Neutrophil (primary cell): ENCODE measurements at regions not wholly inside any gene's neighbourhood (a gene's known extent, or its start where the extent isn't known, plus 50 kb on each side); places are given as distances from the start of the nearest gene placed in this dataset.
A peak's percentile ranks its signal among the peaks of the same experiment; 100 is the strongest.

Experiments used
- H3K27ac ChIP-seq: fragments of 200-600 bp; sonication (generic); 2 replicates; pipeline ENCODE4 v1.5.1; 2016; ENCODE audit warnings: mild to moderate bottlenecking, moderate library complexity
- H3K27me3 ChIP-seq: fragments of 200-600 bp; sonication (generic); 2 replicates; pipeline ENCODE4 v1.6.0; 2016; ENCODE audit warnings: mild to moderate bottlenecking
- H3K36me3 ChIP-seq: fragments of 200-600 bp; sonication (generic); 2 replicates; pipeline ENCODE4 v1.5.1; 2017
- H3K4me1 ChIP-seq, 2 experiments: fragments of 200-600 bp in 1 of 2; sonication (generic) in 1 of 2; 1 replicate in 1 of 2; 2 replicates in 1 of 2; pipeline versions ENCODE4 v1.5.1 to v1.6.1; 2013 to 2016; ENCODE audit warnings: low read depth in 1 of 2, low read length in 1 of 2, mild to moderate bottlenecking in 1 of 2, moderate library complexity in 1 of 2; ENCODE audit not compliant: control insufficient read depth in 1 of 2, insufficient read depth in 1 of 2
- H3K4me3 ChIP-seq, 2 experiments: fragments of 200-600 bp in 1 of 2; sonication (generic) in 1 of 2; 1 replicate in 1 of 2; 2 replicates in 1 of 2; pipeline ENCODE4 v1.5.1; 2013 to 2016; ENCODE audit warnings: low read depth in 1 of 2, low read length in 1 of 2, mild to moderate bottlenecking in 1 of 2, moderate library complexity in 1 of 2
- H3K9me3 ChIP-seq: fragments of 200-600 bp; sonication (generic); 2 replicates; pipeline ENCODE4 v1.5.1; 2016
- TF ChIP-seq, protein P1 (sequence below): fragments of 200-600 bp; sonication (generic); IDR thresholded peaks from 2 replicates; pipeline ENCODE4 v1.5.1; 2016; ENCODE audit warnings: antibody characterized with exemption

DNA sequence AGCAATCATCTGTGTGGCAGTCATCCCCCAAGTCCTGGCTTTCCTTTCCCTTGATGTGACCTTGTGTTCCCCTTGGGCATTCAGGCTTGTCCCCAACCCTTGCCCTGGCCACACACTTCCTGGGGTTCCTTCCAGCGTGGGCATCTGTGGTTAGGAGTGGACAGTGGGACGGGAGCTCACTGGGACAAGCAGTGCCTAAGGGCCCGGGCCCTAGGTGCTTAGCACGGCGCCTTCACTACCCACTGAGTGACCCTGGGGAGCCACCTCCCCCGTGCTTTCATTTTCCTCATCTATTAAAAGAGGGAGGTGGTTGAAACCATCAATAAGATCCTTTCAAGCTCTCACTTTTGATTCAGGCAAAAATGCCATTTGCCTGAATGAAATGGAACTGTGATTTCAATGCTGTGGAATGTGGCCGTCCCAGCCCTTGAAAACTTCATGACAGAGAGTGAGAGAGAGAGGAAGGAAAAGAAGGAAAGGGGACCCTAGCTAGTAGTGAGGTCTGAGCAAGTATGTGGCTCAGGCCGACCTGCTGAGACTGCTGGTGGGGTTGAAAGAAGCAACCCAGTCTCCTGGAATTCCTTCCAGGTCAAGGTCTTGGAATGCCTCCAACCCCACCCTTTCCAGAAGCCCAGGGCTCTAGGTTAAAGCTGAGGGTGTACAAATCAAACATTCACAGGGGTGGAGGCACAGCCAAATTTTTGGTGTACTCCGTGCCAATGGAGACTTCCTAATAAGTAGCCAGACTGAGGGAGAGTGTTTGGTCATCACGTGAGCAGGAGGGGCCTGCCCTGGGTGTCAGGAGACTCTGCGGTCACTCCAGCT lies 302.9 kb downstream of the TLE3 start:
- Histone ChIP-seq H3K27ac (no peak overlapping the region), H3K36me3 (no peaks in the 10 kb centered on the region), H3K27me3 (no peaks in the 10 kb centered on the region), H3K9me3 (no peaks in the 10 kb centered on the region), H3K4me3 (no peak overlapping the region), H3K4me1 (peaks cover 34 to 37% of the 10 kb centered on the region in 2 experiments)
- TF ChIP-seq, protein P1, sequence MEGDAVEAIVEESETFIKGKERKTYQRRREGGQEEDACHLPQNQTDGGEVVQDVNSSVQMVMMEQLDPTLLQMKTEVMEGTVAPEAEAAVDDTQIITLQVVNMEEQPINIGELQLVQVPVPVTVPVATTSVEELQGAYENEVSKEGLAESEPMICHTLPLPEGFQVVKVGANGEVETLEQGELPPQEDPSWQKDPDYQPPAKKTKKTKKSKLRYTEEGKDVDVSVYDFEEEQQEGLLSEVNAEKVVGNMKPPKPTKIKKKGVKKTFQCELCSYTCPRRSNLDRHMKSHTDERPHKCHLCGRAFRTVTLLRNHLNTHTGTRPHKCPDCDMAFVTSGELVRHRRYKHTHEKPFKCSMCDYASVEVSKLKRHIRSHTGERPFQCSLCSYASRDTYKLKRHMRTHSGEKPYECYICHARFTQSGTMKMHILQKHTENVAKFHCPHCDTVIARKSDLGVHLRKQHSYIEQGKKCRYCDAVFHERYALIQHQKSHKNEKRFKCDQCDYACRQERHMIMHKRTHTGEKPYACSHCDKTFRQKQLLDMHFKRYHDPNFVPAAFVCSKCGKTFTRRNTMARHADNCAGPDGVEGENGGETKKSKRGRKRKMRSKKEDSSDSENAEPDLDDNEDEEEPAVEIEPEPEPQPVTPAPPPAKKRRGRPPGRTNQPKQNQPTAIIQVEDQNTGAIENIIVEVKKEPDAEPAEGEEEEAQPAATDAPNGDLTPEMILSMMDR, result no peak

DNA sequence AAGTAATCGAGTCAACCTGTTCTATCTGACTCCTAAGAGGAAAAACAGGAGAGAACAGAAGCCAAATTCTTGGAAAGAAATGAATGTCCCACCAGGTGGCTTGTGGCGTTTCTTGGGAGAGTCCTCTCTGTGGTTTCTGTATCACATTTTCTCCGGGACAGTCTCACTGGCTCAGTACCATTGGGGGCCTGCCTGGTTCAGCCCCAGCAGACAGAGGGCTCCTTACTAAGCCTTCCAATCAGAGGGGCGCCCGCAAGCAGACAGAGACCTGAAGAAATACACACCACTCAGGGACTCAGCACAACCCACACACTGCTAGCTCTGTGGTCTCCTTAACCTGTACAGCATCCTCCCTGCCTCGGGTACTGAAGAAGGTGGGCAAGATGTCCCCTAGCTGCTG lies 302.1 kb downstream of the TLE3 start:
- TF ChIP-seq, protein P1, result no peak
- peaks cover 36 to 38% of the 10 kb centered on the region in 2 experiments for H3K4me1 ChIP-seq
- peak overlapping the region; percentile 27 for H3K27ac ChIP-seq
- H3K4me3 ChIP-seq, result no peak overlapping the region
- H3K9me3 ChIP-seq, result no peaks in the 10 kb centered on the region
- H3K36me3 ChIP-seq, result no peaks in the 10 kb centered on the region
- H3K27me3 ChIP-seq, result no peaks in the 10 kb centered on the region

DNA sequence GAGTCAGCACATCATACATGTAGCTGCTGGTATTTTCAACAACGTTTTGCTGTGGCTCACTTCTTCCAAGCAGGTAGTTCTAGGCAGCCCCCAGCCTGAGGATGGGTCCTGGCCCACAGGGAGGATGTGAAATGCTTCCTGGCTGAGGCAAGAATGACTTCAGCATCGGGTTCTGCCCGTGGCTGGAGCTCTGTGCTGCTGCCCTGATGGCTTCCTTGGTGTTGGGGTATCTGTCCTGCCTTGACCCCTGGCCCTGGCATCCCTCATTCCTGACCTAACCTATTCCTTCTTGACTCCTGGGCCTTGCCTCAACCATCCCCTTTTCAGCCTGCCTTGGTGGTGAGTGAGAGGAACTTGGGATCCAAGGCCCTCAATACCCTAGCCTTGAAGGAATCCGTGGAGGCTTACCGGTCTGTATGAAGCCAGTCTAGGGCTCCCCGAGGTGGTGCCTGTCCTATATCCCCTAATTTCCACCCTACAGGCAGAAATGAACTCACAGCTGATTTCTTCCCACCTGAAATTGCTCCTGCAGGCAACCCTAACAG lies 300.6 kb downstream of the TLE3 start:
- Histone ChIP-seq H3K9me3 (no peaks in the 10 kb centered on the region), H3K27ac (peak overlapping the region; percentile 95), H3K4me3 (no peak overlapping the region), H3K4me1 (peaks cover 36 to 38% of the 10 kb centered on the region in 2 experiments), H3K36me3 (no peaks in the 10 kb centered on the region), H3K27me3 (no peaks in the 10 kb centered on the region)
- TF ChIP-seq, protein P1, result no peak

DNA sequence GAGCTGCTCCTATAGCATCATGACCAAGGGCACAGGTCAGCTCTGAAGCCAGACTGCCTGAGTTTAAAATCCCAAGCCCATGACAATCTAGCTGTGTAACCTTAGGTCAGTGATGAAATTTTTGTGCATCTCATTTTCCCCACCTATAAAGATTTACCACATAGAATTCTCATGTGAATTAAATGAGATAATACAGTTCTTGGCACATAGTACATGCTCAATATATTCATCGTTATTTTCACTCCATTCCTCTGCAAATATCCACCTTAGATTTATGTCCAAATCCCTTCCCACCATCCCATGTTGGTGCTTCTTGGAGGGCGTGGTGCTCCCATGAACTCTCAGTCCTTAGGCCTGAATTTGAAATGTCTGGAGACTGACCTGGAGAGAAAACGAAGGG lies 300.1 kb downstream of the TLE3 start:
- no peaks in the 10 kb centered on the region for H3K9me3 ChIP-seq
- peaks cover 41 to 42% of the 10 kb centered on the region in 2 experiments for H3K4me1 ChIP-seq
- H3K4me3 ChIP-seq, result peak overlapping the region in 1 of 2 experiments; percentile 18
- TF ChIP-seq, protein P1, result no peak
- H3K36me3 ChIP-seq, result no peaks in the 10 kb centered on the region
- H3K27ac ChIP-seq, result peak overlapping the region; percentile 95
- H3K27me3 ChIP-seq, result no peaks in the 10 kb centered on the region

DNA sequence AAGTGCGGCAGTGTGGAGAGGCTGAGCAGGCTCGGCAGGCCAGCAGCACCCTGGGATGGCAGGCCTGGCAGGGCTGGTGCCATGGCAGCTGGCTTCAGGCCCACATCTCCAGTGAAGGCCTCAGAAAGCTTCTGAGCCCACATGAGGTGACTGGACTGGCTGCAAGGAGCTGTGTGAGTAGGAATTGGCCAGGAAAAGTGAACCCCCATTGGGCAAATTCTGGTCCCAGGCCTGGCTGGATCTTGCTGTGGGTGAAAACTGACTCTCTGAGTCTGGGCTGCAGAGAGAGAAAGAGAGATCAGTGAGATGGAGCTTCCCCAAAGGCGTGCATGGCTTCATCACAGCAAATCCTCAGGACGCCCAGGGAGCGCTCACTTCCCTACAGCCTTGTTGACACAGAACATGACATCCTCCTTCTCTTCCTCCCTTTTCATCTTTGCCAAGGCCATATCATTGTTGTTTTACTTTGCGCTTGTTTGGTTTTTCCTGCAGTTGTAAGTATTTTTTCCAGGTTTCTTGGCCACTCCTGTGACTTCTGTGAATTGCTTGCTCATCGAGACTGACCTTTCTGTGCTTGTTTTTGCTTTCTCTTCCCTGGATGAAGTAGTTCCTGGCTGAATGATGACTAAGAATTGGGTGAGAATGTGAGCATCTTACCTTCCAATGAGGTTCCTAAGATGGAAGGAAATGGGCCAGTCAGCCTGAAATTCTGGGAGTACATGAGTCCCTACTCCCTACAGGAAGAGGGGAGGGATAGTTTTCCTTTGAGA lies 299.1 kb downstream of the TLE3 start:
- Histone ChIP-seq H3K36me3 (no peaks in the 10 kb centered on the region), H3K9me3 (no peaks in the 10 kb centered on the region), H3K27me3 (no peaks in the 10 kb centered on the region), H3K4me3 (peak overlapping the region in 1 of 2 experiments; percentile 18), H3K27ac (peak overlapping the region; percentile 95), H3K4me1 (peaks cover 51 to 53% of the 10 kb centered on the region in 2 experiments)
- TF ChIP-seq, protein P1, result no peak
